DND-41 (cell line): ENCODE measurements at regions not wholly inside any gene's neighbourhood (a gene's known extent, or its start where the extent isn't known, plus 50 kb on each side); places are given as distances from the start of the nearest gene placed in this dataset.

Experiments
- ATAC-seq: fragments of 200-7000 bp; cut with Tn5 transposase; 3 replicates; pipeline ENCODE4 v1.9.1; 2021; ENCODE audit warnings: low read depth; ENCODE audit not compliant: insufficient read depth
- DNase-seq: peaks from one replicate; pipeline ENCODE4 v3.0.0-alpha.2; 2020
- H2AFZ ChIP-seq: 2 replicates; pipeline ENCODE4 v1.6.0; 2012; ENCODE audit warnings: low read depth, low read length
- H3K27ac ChIP-seq: 2 replicates; pipeline ENCODE4 v1.5.1; 2012; ENCODE audit warnings: low read length, inconsistent platforms
- H3K27me3 ChIP-seq: fragments of 200-600 bp; sonication (generic); 2 replicates; pipeline ENCODE4 v1.6.0; 2012; ENCODE audit warnings: low read length, mild to moderate bottlenecking, inconsistent platforms; ENCODE audit not compliant: insufficient read depth, poor library complexity
- H3K36me3 ChIP-seq: 2 replicates; pipeline ENCODE4 v1.5.1; 2012; ENCODE audit warnings: low read length, inconsistent platforms; ENCODE audit not compliant: insufficient read depth
- H3K4me1 ChIP-seq: 2 replicates; pipeline ENCODE4 v1.5.1; 2012; ENCODE audit warnings: mild to moderate bottlenecking, low read length; ENCODE audit not compliant: insufficient read depth
- H3K4me2 ChIP-seq: 2 replicates; pipeline ENCODE4 v1.6.0; 2012; ENCODE audit warnings: mild to moderate bottlenecking, moderate library complexity, low read length, inconsistent platforms; ENCODE audit not compliant: insufficient read depth
- H3K4me3 ChIP-seq, 2 experiments: fragments of 200-600 bp in 1 of 2; shearing (Covaris generic) in 1 of 2; 2 replicates each; pipeline ENCODE4 v1.5.1; 2012 to 2016; ENCODE audit warnings: inconsistent platforms in 2 of 2, low read length in 2 of 2, mild to moderate bottlenecking in 2 of 2, low read depth in 1 of 2, moderate library complexity in 1 of 2
- H3K79me2 ChIP-seq: 2 replicates; pipeline ENCODE4 v1.6.0; 2012; ENCODE audit warnings: low read length, inconsistent platforms; ENCODE audit not compliant: insufficient read depth
- H3K9ac ChIP-seq: 2 replicates; pipeline ENCODE4 v1.6.0; 2012; ENCODE audit warnings: low read depth, mild to moderate bottlenecking, inconsistent platforms, low read length, moderate library complexity
- H3K9me3 ChIP-seq: 2 replicates; pipeline ENCODE4 v1.5.1; 2012; ENCODE audit warnings: low read length, moderate library complexity, mild to moderate bottlenecking, inconsistent platforms; ENCODE audit not compliant: insufficient read depth, severe bottlenecking
- H4K20me1 ChIP-seq: 2 replicates; pipeline ENCODE4 v1.6.0; 2012; ENCODE audit warnings: low read length; ENCODE audit not compliant: insufficient read depth
- CTCF ChIP-seq: IDR thresholded peaks from 2 replicates; pipeline ENCODE4 v1.5.1; 2012; ENCODE audit warnings: borderline replicate concordance, low read length, moderate library complexity, mild to moderate bottlenecking; ENCODE audit not compliant: poor library complexity, severe bottlenecking; ENCODE audit errors: extremely low read depth
- EZH2 ChIP-seq: IDR thresholded peaks from 3 replicates; pipeline ENCODE4 v1.6.1; 2012; ENCODE audit warnings: borderline replicate concordance, low read depth, mild to moderate bottlenecking, moderate library complexity, low read length, inconsistent platforms; ENCODE audit not compliant: severe bottlenecking

GRCh38 chr12:71019282-71019831, 98.8 kb upstream of the PTPRR start:
- H3K27ac ChIP-seq = no peak overlapping the region
- TF ChIP-seq EZH2 = no peak
- TF ChIP-seq CTCF = no peak
- H3K79me2 ChIP-seq = no peaks in the 10 kb centered on the region
- H3K9me3 ChIP-seq = no peaks in the 10 kb centered on the region
- H3K27me3 ChIP-seq = no peaks in the 10 kb centered on the region
- no peak overlapping the region for H3K9ac ChIP-seq
- H3K4me2 ChIP-seq = no peak overlapping the region
- no peak overlapping the region for H2AFZ ChIP-seq
- no peak overlapping the region for H3K4me3 ChIP-seq
- peaks cover 7% of the 10 kb centered on the region; the same call in 1 of the 2 replicates for H3K4me1 ChIP-seq
- ATAC-seq (no peak), DNase-seq (no peak)
- H3K36me3 ChIP-seq = no peaks in the 10 kb centered on the region
- no peaks in the 10 kb centered on the region for H4K20me1 ChIP-seq

DNA sequence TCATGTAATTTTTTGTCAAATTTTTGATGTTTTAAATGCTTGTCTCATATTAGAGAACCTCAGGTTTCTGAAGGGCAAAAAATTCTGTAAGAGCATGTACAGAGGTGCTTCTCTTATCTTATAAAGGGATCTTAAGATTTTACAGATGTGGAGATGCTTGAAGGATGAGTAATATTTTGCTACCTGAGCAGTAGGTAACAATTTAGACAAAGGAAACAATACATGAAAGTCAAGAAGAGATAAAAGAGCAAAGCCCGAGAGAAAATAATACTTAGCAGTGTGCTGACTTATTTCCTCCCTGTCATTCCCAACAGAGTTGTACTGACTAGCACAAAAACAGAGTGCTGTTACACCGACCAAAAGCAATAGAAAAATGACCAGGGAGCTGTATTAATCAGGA, 98.1 kb upstream of the PTPRR start:
- H3K4me1 ChIP-seq = peaks cover 7% of the 10 kb centered on the region; the same call in 1 of the 2 replicates
- no peak overlapping the region for H3K4me2 ChIP-seq
- no peak overlapping the region for H3K4me3 ChIP-seq
- H3K36me3 ChIP-seq = no peaks in the 10 kb centered on the region
- no peaks in the 10 kb centered on the region for H4K20me1 ChIP-seq
- TF ChIP-seq EZH2 = no peak
- no peak for TF ChIP-seq CTCF
- no peaks in the 10 kb centered on the region for H3K9me3 ChIP-seq
- H3K27me3 ChIP-seq = no peaks in the 10 kb centered on the region
- no peaks in the 10 kb centered on the region for H3K79me2 ChIP-seq
- DNase-seq (no peak), ATAC-seq (no peak)
- H3K9ac ChIP-seq = no peak overlapping the region
- no peak overlapping the region for H2AFZ ChIP-seq
- H3K27ac ChIP-seq = no peak overlapping the region

DNA sequence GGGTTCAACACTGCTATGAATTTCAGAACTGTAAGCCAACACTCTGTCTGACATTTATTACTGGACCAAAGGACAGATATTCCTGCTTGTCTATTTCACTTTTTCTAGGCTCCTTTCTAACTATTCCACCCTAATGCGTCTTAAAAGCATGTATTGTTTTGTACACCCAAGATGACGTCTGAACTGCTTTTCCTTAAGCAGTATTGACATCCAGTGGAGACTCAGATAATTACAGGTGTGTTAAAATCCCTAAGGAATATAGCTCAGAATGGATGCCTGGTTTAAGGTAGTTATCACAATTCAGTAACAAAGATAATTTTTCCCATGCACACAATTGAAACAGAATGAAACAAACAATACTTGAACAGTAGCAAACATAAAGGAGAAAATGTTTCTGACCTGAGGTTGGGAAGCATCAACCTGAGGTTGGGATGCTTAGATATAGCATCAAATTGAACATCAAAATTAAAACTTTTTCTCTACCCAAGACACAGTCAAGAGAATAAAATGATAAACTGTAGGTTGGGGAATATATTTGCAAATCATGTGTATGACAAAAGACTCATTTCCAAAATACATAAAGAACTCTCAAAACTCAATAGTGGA, 93.7 kb upstream of the PTPRR start:
- H3K36me3 ChIP-seq = no peaks in the 10 kb centered on the region
- H3K79me2 ChIP-seq = no peaks in the 10 kb centered on the region
- no peak overlapping the region for H2AFZ ChIP-seq
- ATAC-seq (no peak), DNase-seq (no peak)
- H4K20me1 ChIP-seq = no peaks in the 10 kb centered on the region
- H3K27me3 ChIP-seq = no peaks in the 10 kb centered on the region
- TF ChIP-seq CTCF (peak; percentile 13), EZH2 (no peak)
- H3K4me1 ChIP-seq = peaks cover 7% of the 10 kb centered on the region; the same call in 1 of the 2 replicates
- no peak overlapping the region for H3K9ac ChIP-seq
- H3K9me3 ChIP-seq = no peaks in the 10 kb centered on the region
- no peak overlapping the region for H3K4me2 ChIP-seq
- H3K27ac ChIP-seq = no peak overlapping the region
- H3K4me3 ChIP-seq = no peak overlapping the region

DNA sequence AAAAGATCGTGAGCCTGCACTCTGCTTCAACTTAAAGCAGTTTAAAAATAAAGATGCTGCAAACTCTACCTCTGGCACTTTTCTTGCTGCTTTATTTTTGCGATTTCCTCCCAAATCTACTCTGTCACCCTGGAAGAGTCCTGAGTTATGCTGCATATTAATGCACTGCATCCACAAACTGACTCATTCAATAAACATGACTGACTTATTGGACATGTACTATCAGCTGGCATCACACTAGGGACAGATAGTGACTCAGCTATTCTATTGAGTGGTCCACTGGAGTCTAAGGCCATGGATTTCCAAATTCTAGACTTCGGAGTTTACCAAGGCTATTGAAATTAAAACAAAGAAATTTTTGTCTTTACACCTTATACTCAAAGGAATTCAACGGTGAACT, 90.7 kb upstream of the PTPRR start:
- Histone ChIP-seq H4K20me1 (no peaks in the 10 kb centered on the region), H3K4me2 (no peak overlapping the region), H3K27me3 (no peaks in the 10 kb centered on the region), H3K9me3 (no peaks in the 10 kb centered on the region), H3K4me3 (no peak overlapping the region), H3K27ac (no peak overlapping the region), H3K4me1 (no peaks in the 10 kb centered on the region), H2AFZ (no peak overlapping the region), H3K36me3 (no peaks in the 10 kb centered on the region), H3K9ac (no peak overlapping the region), H3K79me2 (no peaks in the 10 kb centered on the region)
- DNase-seq (no peak), ATAC-seq (no peak)
- TF ChIP-seq EZH2 (no peak), CTCF (no peak)
